NCI-H2107 treated with DMSO at 0.1 percent for 48 hours (cell line): ENCODE measurements at regions not wholly inside any gene's neighbourhood (a gene's known extent, or its start where the extent isn't known, plus 50 kb on each side); places are given as distances from the start of the nearest gene placed in this dataset.
"Not testable (repeated sequence)": the region's sequence is repeated elsewhere in the genome, so short reads cannot be mapped to it uniquely, and the experiment has no call there.

Experiments used
- DNase-seq: peaks from one replicate; lab custom pipeline; 2025; ENCODE audit not compliant: unreplicated experiment; lab: John Stamatoyannopoulos, UW

GRCh38 chr21:29396951-29397455 lies 98.3 kb downstream of the BACH1 start:
- no peak for DNase-seq

GRCh38 chr21:29403301-29403700 lies 104.6 kb downstream of the BACH1 start:
- DNase-seq = no peak

- DNase-seq = no peak
These were observed 105.3 kb downstream of the BACH1 start for GRCh38 chr21:29403922-29404538.

GRCh38 chr21:29405503-29406122 lies 106.9 kb downstream of the BACH1 start:
- no peak for DNase-seq

- no peak for DNase-seq
These were observed 107.7 kb downstream of the BACH1 start for GRCh38 chr21:29406385-29406784.

- DNase-seq = no peak
These were observed 108.8 kb downstream of the BACH1 start for GRCh38 chr21:29407571-29407970.

GRCh38 chr21:29413683-29414082 lies 115.0 kb downstream of the BACH1 start:
- DNase-seq = no peak

GRCh38 chr21:29416268-29416667 lies 117.5 kb downstream of the BACH1 start:
- no peak for DNase-seq

- DNase-seq = no peak
These were observed 120.1 kb downstream of the BACH1 start for GRCh38 chr21:29418813-29419212.

- DNase-seq = peak; percentile 18
These were observed 120.7 kb downstream of the BACH1 start for GRCh38 chr21:29419422-29419821.

GRCh38 chr21:29423099-29423870 lies 124.6 kb downstream of the BACH1 start:
- no peak for DNase-seq

GRCh38 chr21:29424728-29425127 lies 126.0 kb downstream of the BACH1 start:
- DNase-seq = no peak

- no peak for DNase-seq
These were observed 130.5 kb downstream of the BACH1 start for GRCh38 chr21:29429218-29429617.

- no peak for DNase-seq
These were observed 131.3 kb downstream of the BACH1 start for GRCh38 chr21:29430030-29430429.

- DNase-seq = no peak
These were observed 131.9 kb downstream of the BACH1 start for GRCh38 chr21:29430576-29430975.

GRCh38 chr21:29431178-29431577 lies 132.5 kb downstream of the BACH1 start:
- no peak for DNase-seq

- no peak for DNase-seq
These were observed 133.0 kb downstream of the BACH1 start for GRCh38 chr21:29431680-29432079.

GRCh38 chr21:29433366-29434059 lies 134.8 kb downstream of the BACH1 start:
- DNase-seq = no peak

- no peak for DNase-seq
These were observed 135.4 kb downstream of the BACH1 start for GRCh38 chr21:29434081-29434480.

GRCh38 chr21:29434982-29435381 lies 136.3 kb downstream of the BACH1 start:
- not testable (repeated sequence) for DNase-seq

- DNase-seq = no peak
These were observed 137.4 kb downstream of the BACH1 start for GRCh38 chr21:29436143-29436542.
